ENCODE measurements at regions not wholly inside any gene's neighbourhood (a gene's known extent, or its start where the extent isn't known, plus 50 kb on each side); places are given as distances from the start of the nearest gene placed in this dataset.

DNA sequence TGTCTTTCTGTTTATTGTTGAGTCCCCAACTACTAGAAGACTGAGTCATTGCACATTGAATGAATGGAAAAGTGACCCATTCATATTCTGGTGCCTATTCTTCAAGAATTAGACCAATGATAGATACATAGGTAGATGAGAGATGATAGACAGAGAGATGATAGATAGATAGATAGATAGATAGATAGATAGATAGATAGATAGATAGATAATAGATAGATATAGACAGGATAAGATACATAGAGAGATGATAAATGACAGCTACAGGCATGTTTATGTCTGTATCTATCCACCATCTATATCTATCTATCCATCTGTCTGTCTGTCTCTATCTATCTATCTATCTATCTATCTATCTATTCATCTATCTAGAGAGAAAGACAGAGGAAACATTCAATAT lies 170.3 kb upstream of the ARRDC4 start:
- no peak for DNase-seq (ENCODE audit: extremely low read depth in 1 of 11, low read depth in 9 of 11, low spot score in 4 of 11)

DNA sequence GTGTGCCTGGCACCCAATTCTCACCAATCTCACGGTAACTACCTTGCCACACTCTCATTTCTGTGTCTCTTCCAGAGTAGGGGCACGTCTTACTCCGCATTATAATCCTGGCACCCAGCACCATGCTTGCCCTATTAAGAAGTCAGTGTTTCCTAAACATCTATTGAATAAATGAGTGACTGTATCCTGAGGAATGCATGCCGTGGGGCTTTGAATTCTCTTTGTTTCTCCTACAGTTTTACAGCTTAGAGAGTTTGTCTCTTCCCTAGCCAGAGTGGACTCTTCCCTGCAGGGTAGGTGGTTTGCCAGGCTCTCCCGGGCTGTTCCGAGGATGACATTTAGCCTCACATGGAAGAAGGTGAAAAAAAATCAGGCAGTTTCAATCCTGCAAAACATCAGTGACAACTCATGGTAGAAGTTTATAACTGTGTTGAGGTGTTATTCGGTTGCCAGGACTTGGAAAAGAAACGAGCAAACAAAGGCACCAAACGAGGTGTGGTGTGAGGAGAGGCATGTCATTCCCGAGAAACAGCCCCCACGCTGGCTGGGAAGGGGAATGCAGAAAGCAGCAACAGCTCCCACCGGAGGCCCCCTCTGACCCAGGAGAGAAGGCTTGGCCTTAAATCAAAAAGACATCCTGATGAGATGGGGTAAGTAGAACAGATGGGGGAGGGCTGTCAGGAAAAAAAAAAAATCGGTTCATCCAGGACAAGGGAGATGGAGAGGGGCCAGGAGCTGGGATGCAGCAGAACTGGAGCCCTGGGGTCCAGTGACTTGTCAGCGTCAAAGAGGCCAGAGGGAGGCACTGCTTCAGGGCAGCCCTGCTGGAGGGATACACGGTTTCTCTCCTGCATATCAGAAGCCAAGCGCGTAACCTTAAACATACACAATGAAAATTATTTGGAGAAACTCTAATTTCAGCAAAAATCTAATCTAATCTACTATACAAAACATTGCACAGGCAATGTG lies 168.4 kb upstream of the ARRDC4 start:
- DNase-seq (ENCODE audit: extremely low read depth in 1 of 11, low read depth in 9 of 11, low spot score in 4 of 11): peak in 1 of 11 donors; percentile 45

DNA sequence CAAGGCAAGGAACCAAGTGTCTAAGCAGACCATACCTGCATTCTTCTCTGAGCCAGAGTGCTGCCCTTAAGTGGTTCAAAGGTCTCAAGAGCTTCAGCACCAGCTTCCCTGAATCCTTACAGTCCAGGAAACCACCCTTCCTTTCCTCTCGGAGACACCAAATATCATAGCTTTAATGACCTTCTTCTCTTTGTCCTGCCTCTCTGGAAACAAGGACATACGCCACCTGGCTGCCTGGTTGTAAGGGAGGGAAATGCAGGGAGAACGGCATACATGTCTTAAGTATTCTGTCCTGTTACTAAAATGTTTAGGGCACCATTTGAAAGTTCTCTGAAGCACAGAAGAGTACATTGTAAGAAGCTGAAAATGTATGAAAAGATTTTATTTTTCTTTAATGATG lies 155.6 kb upstream of the ARRDC4 start:
- no peak for DNase-seq (ENCODE audit: extremely low read depth in 1 of 11, low read depth in 9 of 11, low spot score in 4 of 11)

DNA sequence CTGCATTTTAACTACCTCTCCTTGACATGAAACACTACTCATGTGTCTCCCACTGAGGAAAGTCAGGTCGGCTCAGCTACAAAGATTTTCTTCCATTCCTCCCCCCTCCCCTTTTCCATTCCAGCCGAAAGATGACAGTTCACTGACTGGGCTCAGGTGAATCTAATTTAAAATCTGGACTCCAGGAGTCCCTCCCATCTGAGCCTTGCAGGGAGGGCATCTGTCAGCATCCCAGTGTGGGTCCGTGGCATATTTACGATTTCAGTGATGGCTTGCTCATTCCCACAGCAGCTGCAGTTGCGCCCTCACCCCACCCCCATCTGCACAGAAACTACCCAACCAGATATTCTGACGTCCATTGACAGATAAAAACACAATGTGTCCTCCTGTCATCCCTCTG lies 153.7 kb upstream of the ARRDC4 start:
- no peak for DNase-seq (ENCODE audit: extremely low read depth in 1 of 11, low read depth in 9 of 11, low spot score in 4 of 11)

DNA sequence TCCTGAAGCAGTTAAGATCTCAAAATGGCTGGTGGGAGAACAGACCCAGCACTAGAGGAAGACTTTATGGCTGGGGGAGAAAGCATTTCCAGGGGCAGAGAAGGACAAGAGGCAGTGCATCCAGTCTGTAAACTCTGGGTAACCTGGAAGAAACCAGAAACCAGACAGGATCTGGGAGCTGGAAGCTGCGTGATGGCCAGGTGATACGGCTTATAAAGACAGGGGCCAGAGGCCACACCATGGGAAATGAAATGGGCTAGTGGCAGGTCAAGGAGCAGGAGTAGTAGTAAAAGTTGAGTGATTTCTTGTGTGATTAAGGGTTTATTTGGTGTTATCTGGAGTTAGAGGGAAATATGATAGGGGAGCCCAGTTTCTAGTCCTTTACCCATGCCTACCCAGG lies 144.7 kb upstream of the ARRDC4 start:
- peak in 2 of 11 donors; percentile 39 to 67 for DNase-seq (ENCODE audit: extremely low read depth in 1 of 11, low read depth in 9 of 11, low spot score in 4 of 11)

DNA sequence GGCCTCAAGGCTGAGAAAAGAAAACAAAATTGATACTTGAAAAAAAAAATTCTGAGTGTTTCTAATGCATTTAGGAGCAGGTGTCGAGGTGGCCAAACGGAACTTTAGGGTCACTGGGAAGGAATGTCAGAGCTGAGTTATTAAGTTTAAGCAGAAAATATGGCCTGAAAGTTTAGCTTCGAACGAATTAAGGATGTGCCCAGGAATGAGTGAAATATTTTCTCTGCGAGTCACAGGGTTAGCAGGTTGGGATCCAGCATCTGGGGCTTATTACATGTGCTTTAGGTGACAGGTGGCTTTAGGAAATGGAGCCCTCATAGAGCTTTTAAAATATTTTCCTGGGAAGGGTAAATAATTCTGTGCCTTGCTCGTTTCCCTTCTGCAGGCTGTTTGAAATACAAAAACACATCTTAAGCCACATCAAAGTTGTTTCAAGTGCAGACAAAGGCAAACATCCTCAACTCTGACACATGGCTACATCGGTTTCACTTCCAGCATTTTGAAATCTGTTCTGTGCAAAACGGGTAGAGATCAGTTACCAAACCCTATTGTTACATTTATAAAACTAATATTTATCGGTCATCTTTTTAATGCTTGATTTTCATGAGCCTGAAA lies 143.1 kb upstream of the ARRDC4 start:
- peak in 1 of 11 donors; percentile 18 for DNase-seq (ENCODE audit: extremely low read depth in 1 of 11, low read depth in 9 of 11, low spot score in 4 of 11)

DNA sequence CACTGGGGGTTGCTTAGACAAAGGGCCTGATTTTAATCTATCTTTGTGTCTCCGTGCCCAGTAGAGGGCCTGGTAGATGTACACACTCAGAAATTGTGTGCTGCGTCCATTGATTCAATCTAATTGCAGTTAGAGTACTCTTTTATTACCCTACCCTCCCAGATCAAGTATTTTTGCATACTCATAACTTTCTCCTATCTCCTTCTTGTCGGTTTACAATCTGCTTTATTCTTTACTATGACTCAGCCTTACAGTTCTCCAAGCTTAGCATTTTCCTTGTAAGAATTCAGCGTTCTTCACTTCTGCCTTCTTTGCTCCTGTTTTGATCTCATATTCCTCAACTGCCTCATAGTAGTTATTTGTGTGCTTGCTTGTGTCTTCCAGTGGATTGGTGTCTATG lies 124.5 kb upstream of the ARRDC4 start:
- no peak for DNase-seq (ENCODE audit: extremely low read depth in 1 of 11, low read depth in 9 of 11, low spot score in 4 of 11)

DNA sequence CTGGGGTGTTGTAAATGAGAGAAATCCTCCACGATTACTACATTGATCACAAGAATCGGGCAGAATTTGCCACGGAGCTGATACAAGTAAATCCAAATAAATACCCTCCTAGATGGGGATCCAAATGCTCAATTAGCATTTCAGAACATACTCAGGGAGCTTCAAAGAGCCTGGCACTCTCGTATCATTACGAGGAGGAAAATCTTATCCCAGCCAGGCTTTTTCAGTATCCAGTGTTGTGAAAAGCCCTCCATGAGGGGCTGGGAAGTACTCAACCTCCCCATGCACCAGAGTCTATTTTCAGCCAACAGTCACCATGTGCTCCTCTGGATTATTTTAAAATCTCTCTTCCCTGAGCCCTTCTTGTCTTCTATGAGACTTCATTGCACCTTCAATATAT lies 122.6 kb upstream of the ARRDC4 start:
- DNase-seq (ENCODE audit: extremely low read depth in 1 of 11, low read depth in 9 of 11, low spot score in 4 of 11): no peak

DNA sequence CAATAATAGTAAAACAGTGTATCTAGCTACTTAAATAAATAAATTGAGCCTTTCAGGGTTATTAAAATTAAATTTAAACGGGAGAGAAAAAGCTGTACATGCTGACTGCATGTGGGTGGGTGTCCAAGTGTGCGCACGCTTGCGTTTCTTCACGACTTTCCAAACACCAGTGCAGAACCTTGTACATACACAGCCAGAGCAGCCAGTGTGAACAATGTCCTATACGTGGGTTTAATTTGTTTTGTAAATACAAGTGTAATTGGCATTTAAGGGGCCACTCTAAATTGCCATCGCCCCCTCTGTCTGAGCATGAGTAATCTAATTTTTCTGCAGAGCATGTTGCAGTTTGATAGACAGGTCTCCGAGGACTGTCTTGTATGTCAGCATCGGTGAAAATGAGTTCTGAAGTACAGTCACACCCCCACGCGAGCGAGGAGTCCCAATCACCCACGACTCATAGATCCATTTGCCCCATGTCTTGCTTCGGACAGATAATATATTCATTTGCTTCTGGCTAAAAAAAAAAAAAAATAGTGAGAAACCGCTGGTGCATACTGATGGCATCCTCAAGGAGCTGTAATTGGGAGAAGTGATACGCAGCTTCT lies 121.8 kb upstream of the ARRDC4 start:
- no peak for DNase-seq (ENCODE audit: extremely low read depth in 1 of 11, low read depth in 9 of 11, low spot score in 4 of 11)

DNA sequence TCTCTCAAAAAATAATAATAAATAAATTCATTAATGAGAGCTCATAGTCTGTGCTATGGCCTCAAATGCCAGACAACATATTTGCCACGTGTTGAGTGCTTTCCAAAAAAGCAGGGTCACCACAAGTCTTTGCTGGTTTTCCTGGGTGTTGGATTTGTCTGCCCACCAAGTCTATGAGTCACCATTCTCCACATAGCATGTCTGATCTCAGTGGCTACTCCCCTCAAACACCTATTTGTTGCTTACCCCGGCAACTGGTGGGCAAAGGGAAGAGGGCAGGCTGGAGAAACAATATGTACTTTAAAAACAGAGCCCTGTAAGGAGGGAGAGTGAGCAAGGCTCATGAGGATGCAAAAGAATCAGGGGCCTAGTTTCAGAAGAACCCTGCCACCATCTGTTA lies 120.0 kb upstream of the ARRDC4 start:
- DNase-seq (ENCODE audit: extremely low read depth in 1 of 11, low read depth in 9 of 11, low spot score in 4 of 11): no peak

DNA sequence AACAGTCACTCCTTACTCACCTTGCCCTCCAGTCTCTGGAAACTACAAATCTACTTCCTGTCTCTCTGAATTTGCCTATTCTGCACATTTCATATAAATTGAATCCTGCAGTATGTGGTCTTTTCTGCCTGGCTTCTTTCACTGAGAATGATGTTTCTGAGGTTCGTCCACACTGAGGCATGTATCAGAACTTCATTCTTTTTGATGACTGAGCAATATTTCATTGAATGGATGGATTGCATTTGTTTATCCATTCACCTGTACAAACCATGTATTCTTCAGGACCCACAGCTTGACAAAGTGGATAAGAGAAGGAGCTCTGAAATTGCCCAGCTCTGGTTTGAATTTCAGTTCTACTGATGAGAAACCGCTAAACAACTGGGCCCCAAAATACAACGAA lies 118.9 kb upstream of the ARRDC4 start:
- DNase-seq (ENCODE audit: extremely low read depth in 1 of 11, low read depth in 9 of 11, low spot score in 4 of 11): no peak

DNA sequence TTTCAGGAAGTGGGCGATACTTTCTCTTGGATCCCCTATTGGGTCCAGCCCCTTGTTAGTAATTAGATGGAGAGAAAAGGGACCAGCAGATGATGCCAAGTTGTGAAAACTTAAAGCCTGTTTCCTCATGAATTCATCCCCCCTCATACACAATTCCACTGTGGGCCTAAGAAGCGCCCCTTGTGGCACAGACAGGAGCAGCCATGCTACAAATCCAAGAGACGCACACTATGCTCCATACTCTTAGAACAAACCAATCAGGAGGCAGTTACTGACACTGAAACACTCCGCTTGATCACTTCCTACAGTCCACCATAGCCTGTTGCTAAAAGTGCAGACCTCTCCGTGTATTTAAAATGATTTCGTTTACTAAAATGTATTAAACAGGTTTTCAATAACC lies 111.3 kb upstream of the ARRDC4 start:
- no peak for DNase-seq (ENCODE audit: extremely low read depth in 1 of 11, low read depth in 9 of 11, low spot score in 4 of 11)

DNA sequence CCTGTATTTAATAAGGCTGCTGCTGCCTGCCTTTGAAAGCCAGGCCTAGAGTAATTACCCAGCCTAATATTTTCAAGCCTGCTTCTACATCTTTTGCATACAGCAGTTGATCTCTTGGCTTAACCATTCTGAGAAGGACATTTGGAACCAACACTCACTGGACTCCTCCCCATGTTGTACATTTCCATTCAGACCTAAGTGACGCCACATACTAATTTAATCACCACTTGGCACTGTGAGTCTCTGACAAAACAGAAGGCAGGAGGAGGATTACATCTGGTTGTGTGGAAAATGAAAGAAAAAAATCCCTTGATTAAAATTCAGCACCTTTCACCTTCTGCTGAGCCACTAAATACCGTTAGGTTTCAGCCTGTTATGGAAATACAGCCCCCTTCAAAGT lies 102.2 kb upstream of the ARRDC4 start:
- DNase-seq (ENCODE audit: extremely low read depth in 1 of 11, low read depth in 9 of 11, low spot score in 4 of 11): no peak

DNA sequence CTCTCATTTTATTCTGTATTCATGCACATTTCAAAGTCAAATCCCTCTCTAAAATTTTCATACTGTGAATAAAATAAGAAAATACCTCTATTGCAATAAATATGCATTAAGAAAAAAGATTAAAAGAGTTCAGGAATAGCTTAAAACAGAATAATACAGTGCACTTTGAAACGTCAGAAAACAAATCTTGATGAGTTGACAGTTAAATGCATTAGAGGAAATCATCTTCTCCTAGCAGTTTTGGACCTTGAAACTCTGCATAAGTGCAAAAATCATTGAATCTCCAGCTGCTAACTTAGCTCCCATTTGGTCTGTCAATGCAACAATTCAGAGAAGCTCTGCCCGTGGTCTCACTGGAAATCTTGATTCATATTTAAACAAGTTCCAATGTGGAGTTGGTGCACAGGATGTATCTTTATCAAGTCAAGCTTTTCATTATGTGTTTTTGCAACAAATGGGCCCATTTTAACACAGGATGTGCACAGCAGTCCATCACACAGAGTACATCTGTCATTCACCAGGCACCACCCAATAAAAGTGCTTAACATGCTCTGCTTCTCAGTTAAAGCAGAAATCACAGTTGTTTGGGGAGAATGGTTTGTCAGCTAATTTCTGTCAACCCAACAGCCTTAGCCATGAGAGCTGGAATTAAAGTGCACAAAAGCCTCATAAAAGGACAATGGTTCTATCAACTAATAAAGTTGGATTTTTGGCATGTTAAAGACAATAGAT lies 98.8 kb upstream of the ARRDC4 start:
- no peak for DNase-seq (ENCODE audit: extremely low read depth in 1 of 11, low read depth in 9 of 11, low spot score in 4 of 11)

DNA sequence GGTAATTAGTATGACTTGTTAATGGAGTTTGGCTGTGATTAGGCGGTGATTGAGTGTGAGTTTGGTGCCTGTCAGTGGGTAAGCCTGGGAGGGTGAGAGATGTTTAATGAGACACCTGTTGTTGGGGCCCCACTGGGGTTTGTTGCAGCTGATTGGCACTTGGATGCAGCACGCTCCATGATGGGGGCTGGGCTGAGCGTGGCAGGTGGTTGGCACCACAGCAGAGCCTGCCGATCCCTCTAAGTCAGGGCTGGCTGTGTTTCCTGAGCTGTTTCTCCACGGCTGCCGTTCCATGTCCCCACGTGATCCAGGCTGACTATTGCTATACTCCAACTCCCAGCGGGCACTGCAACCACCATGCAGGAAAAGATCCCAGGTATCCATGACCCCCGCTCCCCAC lies 93.5 kb upstream of the ARRDC4 start:
- DNase-seq (ENCODE audit: extremely low read depth in 1 of 11, low read depth in 9 of 11, low spot score in 4 of 11): no peak

DNA sequence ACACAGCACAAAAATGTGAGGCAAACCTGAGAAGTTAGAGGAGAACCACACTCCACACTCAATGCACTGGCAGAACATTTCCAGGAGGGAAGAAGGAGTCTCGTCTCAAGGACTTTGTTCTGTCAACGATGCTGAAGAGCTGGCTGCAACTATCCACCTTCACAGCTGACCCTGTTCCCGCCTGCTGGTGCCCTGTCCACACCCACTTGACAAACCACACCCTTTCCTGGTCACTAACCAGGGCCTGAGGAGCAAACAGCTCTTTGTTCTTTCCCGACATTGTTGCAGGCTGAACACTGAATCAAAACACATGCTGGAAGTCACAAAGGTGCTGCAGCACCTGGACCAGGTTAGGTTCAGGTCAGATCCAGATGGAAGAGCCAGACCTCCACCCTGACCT lies 92.6 kb upstream of the ARRDC4 start:
- no peak for DNase-seq (ENCODE audit: extremely low read depth in 1 of 11, low read depth in 9 of 11, low spot score in 4 of 11)

DNA sequence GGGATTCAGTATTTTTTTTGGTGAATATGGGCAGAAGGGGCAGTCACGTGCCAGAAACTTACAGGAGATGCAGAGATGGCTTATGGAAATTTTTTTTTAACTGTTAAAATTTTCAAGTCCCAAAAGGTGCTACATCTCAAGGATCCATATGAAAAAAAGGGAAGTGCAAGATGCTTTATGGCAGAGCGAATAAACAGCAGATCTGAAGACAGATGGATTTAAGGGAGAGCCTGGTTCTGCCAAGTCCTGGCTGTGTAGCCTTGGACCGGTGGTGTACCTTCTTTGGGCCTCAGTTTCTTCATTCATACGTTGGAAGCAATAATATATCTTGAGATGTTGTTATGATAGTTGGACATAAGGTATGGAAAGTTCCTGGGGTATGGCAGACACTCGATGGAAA lies 91.5 kb upstream of the ARRDC4 start:
- DNase-seq (ENCODE audit: extremely low read depth in 1 of 11, low read depth in 9 of 11, low spot score in 4 of 11): no peak

DNA sequence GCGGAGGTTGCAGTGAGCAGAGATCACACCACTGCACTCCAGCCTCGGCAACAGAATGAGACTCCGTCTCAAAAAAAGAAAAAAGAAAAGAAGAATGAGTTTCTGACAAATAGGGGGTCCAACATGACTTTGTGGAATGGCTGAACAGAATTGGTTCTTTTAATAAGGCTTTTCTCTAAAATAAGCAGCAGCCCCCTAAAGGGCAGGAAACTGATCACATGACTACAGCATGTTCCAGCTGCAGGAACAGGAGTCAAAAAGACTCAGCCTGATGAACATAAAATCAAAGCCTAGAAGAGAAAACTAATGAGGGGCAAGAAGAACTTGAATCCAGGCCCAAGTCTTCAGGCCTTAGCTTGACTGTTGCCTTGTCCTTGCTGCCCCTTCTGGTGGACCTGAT lies 89.7 kb upstream of the ARRDC4 start:
- no peak for DNase-seq (ENCODE audit: extremely low read depth in 1 of 11, low read depth in 9 of 11, low spot score in 4 of 11)

DNA sequence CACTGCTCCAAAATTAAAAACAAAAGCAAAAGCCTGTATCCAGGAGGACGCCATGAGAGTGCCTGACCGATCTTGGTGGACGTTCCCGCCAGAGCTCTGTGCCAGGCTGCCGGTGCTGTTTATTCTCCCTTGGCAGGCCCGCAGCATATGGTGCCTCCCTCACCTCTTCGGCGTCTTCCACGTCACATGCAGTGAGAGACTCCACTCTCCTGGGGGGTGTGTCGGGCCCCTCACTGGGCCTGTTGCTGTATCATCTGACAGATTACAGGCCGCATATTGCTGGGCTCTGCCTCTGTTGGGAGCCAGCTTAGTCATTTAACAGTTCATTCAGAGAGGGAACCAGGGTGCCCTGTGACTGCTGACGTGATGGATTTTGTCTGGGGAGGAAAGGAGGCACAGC lies 86.4 kb upstream of the ARRDC4 start:
- DNase-seq (ENCODE audit: extremely low read depth in 1 of 11, low read depth in 9 of 11, low spot score in 4 of 11): no peak

DNA sequence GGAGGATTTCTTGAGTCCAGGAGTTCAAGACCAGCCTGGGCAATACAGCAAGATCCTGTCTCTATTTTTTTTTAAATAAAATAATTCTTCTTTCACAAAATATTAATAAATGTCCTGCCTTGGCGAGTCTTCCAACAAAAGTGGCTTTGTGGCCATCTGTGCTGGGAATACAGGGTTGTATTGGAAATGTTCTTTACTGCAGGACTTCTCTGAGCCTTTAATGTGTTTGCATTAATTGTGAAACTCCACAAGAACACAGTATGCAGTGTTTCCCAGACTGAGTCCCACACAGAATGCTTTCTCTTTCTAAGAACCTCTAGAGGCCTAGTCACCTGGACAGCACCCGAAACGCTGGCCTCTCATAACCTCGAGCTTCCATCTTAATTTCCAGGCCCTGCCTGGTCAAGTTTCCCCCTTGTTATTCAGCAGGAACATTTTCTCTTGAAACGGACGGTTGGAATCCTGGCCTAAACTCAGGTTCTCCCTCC lies 85.4 kb upstream of the ARRDC4 start:
- DNase-seq (ENCODE audit: extremely low read depth in 1 of 11, low read depth in 9 of 11, low spot score in 4 of 11): no peak

Measured in renal cortex interstitium (tissue), 11 donors.